Esophagus (tissue), 2 donors: ENCODE measurements at regions not wholly inside any gene's neighbourhood (a gene's known extent, or its start where the extent isn't known, plus 50 kb on each side); places are given as distances from the start of the nearest gene placed in this dataset.

ENCODE experiments used
- H3K27ac ChIP-seq, 2 donors: one replicate each; pipeline ENCODE4 v1.5.1; 2013; ENCODE audit warnings: low read depth in 2 of 2, mild to moderate bottlenecking in 2 of 2, inconsistent platforms in 1 of 2, low read length in 1 of 2, moderate library complexity in 1 of 2
- H3K27me3 ChIP-seq, 2 donors: one replicate each; pipeline ENCODE4 v1.6.1; 2013; ENCODE audit warnings: low read length in 2 of 2, control low read depth in 1 of 2, mild to moderate bottlenecking in 1 of 2; ENCODE audit not compliant: insufficient read depth in 2 of 2, control insufficient read depth in 1 of 2
- H3K36me3 ChIP-seq, 2 donors: one replicate each; pipeline ENCODE4 v1.6.1; 2013; ENCODE audit warnings: low read length in 1 of 2; ENCODE audit not compliant: control insufficient read depth in 2 of 2, insufficient read depth in 2 of 2
- H3K4me1 ChIP-seq, 2 donors: one replicate each; pipeline ENCODE4 v1.6.1; 2013; ENCODE audit warnings: low read length in 1 of 2; ENCODE audit not compliant: control insufficient read depth in 2 of 2, insufficient read depth in 2 of 2
- H3K4me3 ChIP-seq, 2 donors: one replicate each; pipeline ENCODE4 v1.5.1; 2013; ENCODE audit warnings: low read length in 2 of 2, mild to moderate bottlenecking in 2 of 2, low read depth in 1 of 2, moderate library complexity in 1 of 2
- H3K9me3 ChIP-seq, 2 donors: one replicate each; pipeline ENCODE4 v1.6.1; 2013; ENCODE audit warnings: mild to moderate bottlenecking in 2 of 2, low read depth in 1 of 2, low read length in 1 of 2, moderate library complexity in 1 of 2; ENCODE audit not compliant: control insufficient read depth in 2 of 2, insufficient read depth in 1 of 2
- WGBS, 2 donors: extraction: QIAGEN DNeasy Blood & Tissue Kit; methylation state at CpG; one replicate each; pipeline ENCODE4 v1.1.7; 2013; 5-methylcytosine and 5-hydroxymethylcytosine counted together
- donor health status: healthy with polysubstance abuse.
- donor health status: Bipolar disorder and iron deficiency.

- Histone ChIP-seq H3K36me3 (no peaks in the 10 kb centered on the region), H3K4me3 (no peak overlapping the region), H3K27me3 (no peaks in the 10 kb centered on the region), H3K4me1 (no peaks in the 10 kb centered on the region), H3K27ac (no peak overlapping the region), H3K9me3 (no peaks in the 10 kb centered on the region)
- WGBS, 2 donors = 58 to 70% methylated on average over 2 of the region's 2 CpGs
These were observed 73.9 kb upstream of the ZEB2 start for GRCh38 chr2:144593803-144594202.

GRCh38 chr2:144592500-144593256 lies 72.8 kb upstream of the ZEB2 start:
- no peak overlapping the region for H3K4me3 ChIP-seq
- H3K4me1 ChIP-seq = no peaks in the 10 kb centered on the region
- no peaks in the 10 kb centered on the region for H3K9me3 ChIP-seq
- H3K27me3 ChIP-seq = no peaks in the 10 kb centered on the region
- H3K27ac ChIP-seq = no peak overlapping the region
- no peaks in the 10 kb centered on the region for H3K36me3 ChIP-seq
- WGBS, 2 donors = 78 to 81% methylated on average over 8 of the region's 8 CpGs

- H3K36me3 ChIP-seq = no peaks in the 10 kb centered on the region
- H3K27ac ChIP-seq = no peak overlapping the region
- H3K9me3 ChIP-seq = no peaks in the 10 kb centered on the region
- H3K27me3 ChIP-seq = no peaks in the 10 kb centered on the region
- H3K4me1 ChIP-seq = no peaks in the 10 kb centered on the region
- WGBS, 2 donors = 87 to 94% methylated on average over 1 of the region's 1 CpG
- H3K4me3 ChIP-seq = no peak overlapping the region
These were observed 67.4 kb upstream of the ZEB2 start for GRCh38 chr2:144587306-144587705.

- H3K27ac ChIP-seq = no peak overlapping the region
- peaks cover 0 to 2% of the 10 kb centered on the region in 2 donors for H3K4me1 ChIP-seq
- H3K27me3 ChIP-seq = no peaks in the 10 kb centered on the region
- H3K36me3 ChIP-seq = no peaks in the 10 kb centered on the region
- no peaks in the 10 kb centered on the region for H3K9me3 ChIP-seq
- no peak overlapping the region for H3K4me3 ChIP-seq
- whole genome bisulfite sequencing, 2 donors = 74 to 75% methylated on average over 2 of the region's 2 CpGs
These were observed 66.6 kb upstream of the ZEB2 start for GRCh38 chr2:144586476-144586875.

- Histone ChIP-seq H3K27me3 (no peaks in the 10 kb centered on the region), H3K36me3 (no peaks in the 10 kb centered on the region), H3K27ac (no peak overlapping the region), H3K4me3 (no peak overlapping the region), H3K4me1 (peaks cover 0 to 2% of the 10 kb centered on the region in 2 donors), H3K9me3 (no peaks in the 10 kb centered on the region)
- 71 to 79% methylated on average over 4 of the region's 4 CpGs for WGBS, 2 donors
These were observed 64.0 kb upstream of the ZEB2 start for GRCh38 chr2:144583741-144584453.

- Histone ChIP-seq H3K36me3 (no peaks in the 10 kb centered on the region), H3K4me1 (peaks cover 0 to 2% of the 10 kb centered on the region in 2 donors), H3K27ac (no peak overlapping the region), H3K27me3 (no peaks in the 10 kb centered on the region), H3K9me3 (no peaks in the 10 kb centered on the region), H3K4me3 (no peak overlapping the region)
- WGBS, 2 donors = 75 to 80% methylated on average over 6 of the region's 6 CpGs
These were observed 63.4 kb upstream of the ZEB2 start for GRCh38 chr2:144583381-144583729.

GRCh38 chr2:144582651-144583380 lies 62.9 kb upstream of the ZEB2 start:
- H3K27me3 ChIP-seq = no peaks in the 10 kb centered on the region
- no peak overlapping the region for H3K27ac ChIP-seq
- H3K36me3 ChIP-seq = no peaks in the 10 kb centered on the region
- no peak overlapping the region for H3K4me3 ChIP-seq
- H3K4me1 ChIP-seq = peaks cover 0 to 2% of the 10 kb centered on the region in 2 donors
- 66 to 76% methylated on average over 12 of the region's 12 CpGs for WGBS, 2 donors
- no peaks in the 10 kb centered on the region for H3K9me3 ChIP-seq

GRCh38 chr2:144580521-144581161 lies 60.7 kb upstream of the ZEB2 start:
- Histone ChIP-seq H3K9me3 (no peaks in the 10 kb centered on the region), H3K36me3 (no peaks in the 10 kb centered on the region), H3K4me3 (no peak overlapping the region), H3K4me1 (peaks cover 0 to 2% of the 10 kb centered on the region in 2 donors), H3K27ac (no peak overlapping the region), H3K27me3 (no peaks in the 10 kb centered on the region)
- 61 to 67% methylated on average over 4 of the region's 4 CpGs for WGBS, 2 donors

GRCh38 chr2:144579556-144579955 lies 59.6 kb upstream of the ZEB2 start:
- Histone ChIP-seq H3K4me3 (no peak overlapping the region), H3K27ac (no peak overlapping the region), H3K27me3 (no peaks in the 10 kb centered on the region), H3K9me3 (no peaks in the 10 kb centered on the region), H3K36me3 (no peaks in the 10 kb centered on the region), H3K4me1 (peaks cover 0 to 2% of the 10 kb centered on the region in 2 donors)
- 88 to 89% methylated on average over 4 of the region's 4 CpGs for WGBS, 2 donors
